Endothelial cell of umbilical vein (primary cell): ENCODE measurements at regions not wholly inside any gene's neighbourhood (a gene's known extent, or its start where the extent isn't known, plus 50 kb on each side); places are given as distances from the start of the nearest gene placed in this dataset.

Experiments used
- BruUV-seq: library from RNA; stranded (reverse); fragments of 400-500 nt; replicated peaks from 2 replicates; lab custom pipeline; 2021; lab: Mats Ljungman, UMichigan
- CTCF ChIA-PET: fragments of 300-600, 350-600 bp; sonication (Branson Sonifier 250); formaldehyde crosslinking; loops from one replicate; lab custom pipeline; 2021; ENCODE audit warnings: antibody characterized with exemption, inconsistent platforms; lab: Charles Lee
- POLR2A ChIA-PET: fragments of 300-600, 350-600 bp; sonication (Branson Sonifier 250); formaldehyde crosslinking; loops from one replicate; lab custom pipeline; 2021; ENCODE audit warnings: antibody characterized with exemption, inconsistent platforms; lab: Charles Lee
- DNase-seq: peaks from one replicate; pipeline ENCODE4 v3.0.0-alpha.2; 2011; ENCODE audit warnings: low read depth, low spot score
- FAIRE-seq: peaks from 2 replicates; lab custom pipeline; 2011; peaks lifted over from hg19 to GRCh38; lab: Jason Lieb, UNC
- H2AFZ ChIP-seq: 2 replicates; pipeline ENCODE4 v1.6.0; 2012; ENCODE audit warnings: low read depth, low read length, control low read depth, inconsistent platforms
- H3K27ac ChIP-seq: 2 replicates; pipeline ENCODE4 v1.5.1; 2011; ENCODE audit warnings: low read depth, mild to moderate bottlenecking, control low read depth, low read length, moderate library complexity; ENCODE audit not compliant: insufficient read depth
- H3K27me3 ChIP-seq, 2 experiments: 2 replicates each; pipeline versions ENCODE4 v1.6.0 to v1.6.1; 2011; ENCODE audit warnings: low read length in 2 of 2, mixed read lengths in 1 of 2; ENCODE audit not compliant: control insufficient read depth in 2 of 2, insufficient read depth in 2 of 2
- H3K36me3 ChIP-seq, 2 experiments: 2 replicates in 1 of 2; 3 replicates in 1 of 2; pipeline ENCODE4 v1.5.1; 2011; ENCODE audit warnings: low read length in 2 of 2, mild to moderate bottlenecking in 1 of 2, moderate library complexity in 1 of 2; ENCODE audit not compliant: control insufficient read depth in 2 of 2, insufficient read depth in 2 of 2; ENCODE audit errors: extremely low read depth in 1 of 2
- H3K4me1 ChIP-seq: 3 replicates; pipeline ENCODE4 v1.5.1; 2011; ENCODE audit warnings: mild to moderate bottlenecking, low read length; ENCODE audit not compliant: control insufficient read depth, insufficient read depth; ENCODE audit errors: extremely low read depth
- H3K4me2 ChIP-seq: 2 replicates; pipeline ENCODE4 v1.6.1; 2011; ENCODE audit warnings: low read length, control low read depth, mixed read lengths; ENCODE audit not compliant: insufficient read depth
- H3K4me3 ChIP-seq, 3 experiments: fragments of 200-600 bp in 1 of 3; sonication (generic), shearing (Covaris generic) in 1 of 3; replicated peaks in 1 of 3; 2 replicates each; pipeline ENCODE4 v1.5.1; 2011 to 2016; ENCODE audit warnings: control low read depth in 3 of 3, low read length in 3 of 3, mild to moderate bottlenecking in 2 of 3, inconsistent platforms in 1 of 3, low read depth in 1 of 3, moderate library complexity in 1 of 3; ENCODE audit not compliant: insufficient read depth in 1 of 3
- H3K79me2 ChIP-seq: 2 replicates; pipeline ENCODE4 v1.6.0; 2012; ENCODE audit warnings: low read length, inconsistent platforms; ENCODE audit not compliant: control insufficient read depth, insufficient read depth
- H3K9ac ChIP-seq: replicated peaks from 2 replicates; pipeline ENCODE3; 2011; ENCODE audit warnings: low read length, control low read depth; ENCODE audit not compliant: insufficient read depth; ENCODE audit errors: extremely low read depth
- H3K9me1 ChIP-seq: replicated peaks from 3 replicates; pipeline ENCODE4 v1.6.0; 2011; ENCODE audit warnings: mild to moderate bottlenecking, low read length; ENCODE audit not compliant: control insufficient read depth, insufficient read depth; ENCODE audit errors: extremely low read depth
- H3K9me3 ChIP-seq: replicated peaks from 2 replicates; pipeline ENCODE4 v1.5.1; 2012; ENCODE audit warnings: low read length, inconsistent platforms; ENCODE audit not compliant: control insufficient read depth, insufficient read depth
- H4K20me1 ChIP-seq: replicated peaks from 2 replicates; pipeline ENCODE3; 2011; ENCODE audit warnings: mild to moderate bottlenecking, low read length; ENCODE audit not compliant: control insufficient read depth, insufficient read depth; ENCODE audit errors: extremely low read depth
- EZH2 ChIP-seq: IDR thresholded peaks from 2 replicates; pipeline ENCODE4 v1.6.1; 2012; ENCODE audit warnings: borderline replicate concordance, low read depth, mild to moderate bottlenecking, moderate library complexity, low read length, inconsistent platforms; ENCODE audit not compliant: severe bottlenecking
- FOS ChIP-seq: IDR thresholded peaks from 2 replicates; pipeline ENCODE4 v1.6.1; 2011; ENCODE audit warnings: mild to moderate bottlenecking, low read length, moderate library complexity, borderline replicate concordance; ENCODE audit not compliant: insufficient read depth
- GATA2 ChIP-seq: IDR thresholded peaks from 2 replicates; pipeline ENCODE4 v1.7.0; 2011; ENCODE audit warnings: low read depth, mild to moderate bottlenecking, moderate library complexity, mixed read lengths, low read length; ENCODE audit not compliant: insufficient read length, insufficient read depth
- JUN ChIP-seq: IDR thresholded peaks from 2 replicates; pipeline ENCODE4 v1.6.1; 2011; ENCODE audit warnings: borderline replicate concordance, low read depth; ENCODE audit not compliant: insufficient read length, insufficient read depth
- POLR2A ChIP-seq: IDR thresholded peaks from 2 replicates; pipeline ENCODE4 v1.6.1; 2012; ENCODE audit warnings: low read depth, mild to moderate bottlenecking, control low read depth, low read length
- POLR2AphosphoS5 ChIP-seq: IDR thresholded peaks from 2 replicates; pipeline ENCODE4 v1.6.1; 2012; ENCODE audit warnings: low read depth, mild to moderate bottlenecking, control low read depth, low read length, moderate library complexity; ENCODE audit not compliant: insufficient read depth
- dilution Hi-C: fragments of 300-500 bp; cut with MboI; formaldehyde crosslinking; loops from one replicate; pipeline ENCODE4 v1.15.0; 2019; ENCODE audit warnings: low sequenced_read_pairs; ENCODE audit not compliant: extremely low pct_ligation_motif_present
- intact Hi-C: fragments of 100-400 bp; cut with micrococcal nuclease; formaldehyde crosslinking; loops from one replicate; pipeline ENCODE4 v1.10.0; 2022
- TF ChIP-seq, protein P1 (sequence below): IDR thresholded peaks from 2 replicates; pipeline ENCODE4 v1.6.1; 2011; ENCODE audit not compliant: insufficient read depth, insufficient read length
- TF ChIP-seq, protein P2 (sequence below), 2 donors: IDR thresholded peaks; 1 replicate in 1 of 2; 2 replicates in 1 of 2; pipeline ENCODE4 v1.5.1; 2011; ENCODE audit warnings: low read length in 2 of 2, mild to moderate bottlenecking in 2 of 2, moderate library complexity in 2 of 2, control low read depth in 1 of 2, inconsistent platforms in 1 of 2, low read depth in 1 of 2; ENCODE audit not compliant: insufficient read depth in 1 of 2; ENCODE audit errors: extremely low read depth in 1 of 2

DNA sequence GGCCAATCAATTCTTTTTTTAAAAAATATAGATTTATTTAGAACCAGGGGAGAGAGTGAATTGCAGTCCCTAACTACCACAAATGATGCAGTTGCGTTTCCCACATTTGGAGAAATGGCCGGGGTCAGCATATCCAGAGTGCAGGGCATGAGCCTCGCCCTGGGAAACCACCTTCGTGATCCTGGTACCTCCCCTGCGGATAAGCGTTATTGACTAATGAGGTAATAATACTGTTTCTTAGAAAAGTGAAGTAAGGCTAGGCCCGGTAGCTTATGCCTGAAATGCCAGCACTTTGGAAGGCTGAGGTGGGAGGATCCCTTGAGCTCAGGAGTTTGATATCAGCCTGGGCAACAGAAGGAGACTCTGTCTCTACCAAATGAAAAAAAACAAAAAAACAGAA lies 111.5 kb upstream of the SLC45A1 start:
- POLR2A ChIA-PET, result no interaction called here
- Histone ChIP-seq H3K4me2 (no peak overlapping the region), H2AFZ (no peak overlapping the region), H3K9me1 (no peaks in the 10 kb centered on the region), H3K27ac (no peak overlapping the region), H3K36me3 (no peaks in the 10 kb centered on the region), H3K4me3 (no peak overlapping the region), H3K79me2 (no peaks in the 10 kb centered on the region), H4K20me1 (no peaks in the 10 kb centered on the region), H3K9ac (no peak overlapping the region), H3K9me3 (no peaks in the 10 kb centered on the region), H3K27me3 (no peaks in the 10 kb centered on the region), H3K4me1 (peaks cover 4% of the 10 kb centered on the region)
- FAIRE-seq, result no peak
- no peak for DNase-seq
- no peak for TF ChIP-seq FOS
- TF ChIP-seq JUN, result no peak
- TF ChIP-seq POLR2AphosphoS5, result no peak
- TF ChIP-seq, protein P1, sequence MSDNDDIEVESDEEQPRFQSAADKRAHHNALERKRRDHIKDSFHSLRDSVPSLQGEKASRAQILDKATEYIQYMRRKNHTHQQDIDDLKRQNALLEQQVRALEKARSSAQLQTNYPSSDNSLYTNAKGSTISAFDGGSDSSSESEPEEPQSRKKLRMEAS, result no peak
- TF ChIP-seq GATA2, result no peak
- TF ChIP-seq EZH2, result no peak
- TF ChIP-seq, protein P2, sequence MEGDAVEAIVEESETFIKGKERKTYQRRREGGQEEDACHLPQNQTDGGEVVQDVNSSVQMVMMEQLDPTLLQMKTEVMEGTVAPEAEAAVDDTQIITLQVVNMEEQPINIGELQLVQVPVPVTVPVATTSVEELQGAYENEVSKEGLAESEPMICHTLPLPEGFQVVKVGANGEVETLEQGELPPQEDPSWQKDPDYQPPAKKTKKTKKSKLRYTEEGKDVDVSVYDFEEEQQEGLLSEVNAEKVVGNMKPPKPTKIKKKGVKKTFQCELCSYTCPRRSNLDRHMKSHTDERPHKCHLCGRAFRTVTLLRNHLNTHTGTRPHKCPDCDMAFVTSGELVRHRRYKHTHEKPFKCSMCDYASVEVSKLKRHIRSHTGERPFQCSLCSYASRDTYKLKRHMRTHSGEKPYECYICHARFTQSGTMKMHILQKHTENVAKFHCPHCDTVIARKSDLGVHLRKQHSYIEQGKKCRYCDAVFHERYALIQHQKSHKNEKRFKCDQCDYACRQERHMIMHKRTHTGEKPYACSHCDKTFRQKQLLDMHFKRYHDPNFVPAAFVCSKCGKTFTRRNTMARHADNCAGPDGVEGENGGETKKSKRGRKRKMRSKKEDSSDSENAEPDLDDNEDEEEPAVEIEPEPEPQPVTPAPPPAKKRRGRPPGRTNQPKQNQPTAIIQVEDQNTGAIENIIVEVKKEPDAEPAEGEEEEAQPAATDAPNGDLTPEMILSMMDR (IDR thresholded peaks at IDR 0.05; ENCODE audit: extremely low read depth in 1 of 2, insufficient read depth in 1 of 2, low read depth in 1 of 2, low read length in 2 of 2), result no peak
- TF ChIP-seq POLR2A, result no peak
- dilution Hi-C loops, result no loop called here
- BruUV-seq, result no TSS peak
- CTCF ChIA-PET, result no interaction called here
- intact Hi-C loops, result no loop called here
